ENCODE measurements at regions not wholly inside any gene's neighbourhood (a gene's known extent, or its start where the extent isn't known, plus 50 kb on each side); places are given as distances from the start of the nearest gene placed in this dataset.

DNA sequence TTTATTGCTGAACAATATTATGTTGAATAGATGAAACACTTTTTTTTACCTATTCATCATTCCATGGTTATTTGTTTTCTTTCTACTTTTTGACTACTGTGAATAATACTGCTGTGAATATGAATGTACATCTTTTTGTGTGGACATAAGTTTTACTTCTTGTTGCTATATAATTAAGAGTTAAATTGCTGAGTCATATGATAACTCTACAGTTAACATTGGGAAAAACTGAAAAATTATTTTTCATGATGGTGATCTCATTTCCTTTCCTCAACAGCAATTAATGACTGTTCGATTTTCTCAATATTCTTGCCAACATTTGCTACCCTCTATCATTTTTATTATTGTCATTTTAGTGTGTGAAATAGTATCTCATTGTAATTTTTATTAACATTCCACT is 106.9 kb upstream of the TECRL start:
- TF ChIP-seq POLR2A (IDR thresholded peaks at IDR 0.05; ENCODE audit: low read depth, low read length) (no peak), CTCF (conservative IDR thresholded peaks at IDR 0.05; ENCODE audit: low read depth, low read length) (no peak), BHLHE40 (IDR thresholded peaks at IDR 0.05; ENCODE audit: low read depth, low read length) (no peak), CHD1 (IDR thresholded peaks at IDR 0.05; ENCODE audit: low read depth, low read length) (no peak)

Measured in IMR-90 (cell line).